CD4-positive, alpha-beta T cell (primary cell): ENCODE measurements at regions not wholly inside any gene's neighbourhood (a gene's known extent, or its start where the extent isn't known, plus 50 kb on each side); places are given as distances from the start of the nearest gene placed in this dataset.

ENCODE experiments used
- ATAC-seq: fragments of 200-7000 bp; cut with Tn5 transposase; one replicate; pipeline ENCODE4 v1.10.0; 2022; ENCODE audit warnings: mild to moderate bottlenecking; ENCODE audit not compliant: poor library complexity
- CTCF ChIA-PET: fragments of 350-600 bp; sonication (Branson Sonifier 250); formaldehyde crosslinking; loops from one replicate; lab custom pipeline; 2021; ENCODE audit warnings: antibody characterized with exemption, inconsistent platforms; lab: Charles Lee
- POLR2A ChIA-PET: fragments of 350-600 bp; sonication (Branson Sonifier 250); formaldehyde crosslinking; loops from one replicate; lab custom pipeline; 2021; ENCODE audit warnings: antibody characterized with exemption, inconsistent platforms; lab: Charles Lee
- DNase-seq, 14 experiments: peaks; one replicate each; pipeline ENCODE4 v3.0.0-alpha.2; 2013 to 2020; ENCODE audit warnings: mixed read lengths in 2 of 14
- H3K27ac ChIP-seq, 2 donors: one replicate each; pipeline versions ENCODE4 v1.5.1 to v1.7.0; 2013; ENCODE audit warnings: low read length in 2 of 2, low read depth in 1 of 2, mild to moderate bottlenecking in 1 of 2
- H3K27me3 ChIP-seq, 2 experiments: 1 replicate in 1 of 2; 2 replicates in 1 of 2; pipeline versions ENCODE4 v1.6.1 to v1.7.0; 2013; ENCODE audit warnings: low read length in 2 of 2, control low read depth in 1 of 2, mild to moderate bottlenecking in 1 of 2, moderate library complexity in 1 of 2; ENCODE audit not compliant: insufficient read depth in 2 of 2, control insufficient read depth in 1 of 2
- H3K36me3 ChIP-seq: one replicate; pipeline ENCODE4 v1.6.1; 2013; ENCODE audit warnings: low read length, control low read depth; ENCODE audit not compliant: insufficient read depth
- H3K4me1 ChIP-seq: one replicate; pipeline ENCODE4 v1.6.1; 2013; ENCODE audit warnings: low read length, control low read depth; ENCODE audit not compliant: insufficient read depth
- H3K4me3 ChIP-seq: one replicate; pipeline ENCODE4 v1.5.1; 2013; ENCODE audit warnings: mild to moderate bottlenecking, low read length, moderate library complexity
- H3K9me3 ChIP-seq, 2 experiments: 1 replicate in 1 of 2; 2 replicates in 1 of 2; pipeline versions ENCODE4 v1.6.1 to v1.7.0; 2013; ENCODE audit warnings: low read length in 2 of 2, mild to moderate bottlenecking in 2 of 2, control low read depth in 1 of 2, moderate library complexity in 1 of 2; ENCODE audit not compliant: control insufficient read depth in 1 of 2, insufficient read depth in 1 of 2
- H3K27ac Mint-ChIP-seq: one replicate; pipeline ENCODE4 v1.8.0; 2020; ENCODE audit warnings: mixed read lengths
- H3K27me3 Mint-ChIP-seq: one replicate; pipeline ENCODE4 v1.8.0; 2021; ENCODE audit warnings: mixed read lengths
- H3K36me3 Mint-ChIP-seq: one replicate; pipeline ENCODE4 v1.8.0; 2021; ENCODE audit warnings: low read depth, mixed read lengths
- H3K4me1 Mint-ChIP-seq: one replicate; pipeline ENCODE4 v1.8.0; 2021; ENCODE audit warnings: low read depth, mixed read lengths
- H3K4me3 Mint-ChIP-seq: one replicate; pipeline ENCODE4 v1.8.0; 2020; ENCODE audit warnings: mild to moderate bottlenecking, mixed read lengths
- H3K9me3 Mint-ChIP-seq: one replicate; pipeline ENCODE4 v1.8.0; 2020; ENCODE audit warnings: mixed read lengths
- CTCF ChIP-seq: fragments of 200-600 bp; IDR thresholded peaks from one replicate; pipeline ENCODE4 v1.8.0; 2022; ENCODE audit warnings: antibody characterized with exemption, mild to moderate bottlenecking
- intact Hi-C, 2 experiments: fragments of 100-400 bp; cut with DNase I in 1 of 2; cut with micrococcal nuclease in 1 of 2; formaldehyde crosslinking; loops; one replicate each; pipeline versions ENCODE4 v1.15.1 to v1.9.0; 2023 to 2025; cut with DNase I, micrococcal nuclease

- H3K36me3 ChIP-seq = no peaks in the 10 kb centered on the region
- ChIA-PET POLR2A (no interaction called here), CTCF (no interaction called here)
- no peak for ATAC-seq
- Mint-ChIP-seq H3K27me3 (no peaks in the 10 kb centered on the region), H3K27ac (no peak overlapping the region), H3K4me3 (no peak overlapping the region), H3K9me3 (peaks cover 3% of the 10 kb centered on the region), H3K36me3 (no peaks in the 10 kb centered on the region), H3K4me1 (no peaks in the 10 kb centered on the region)
- H3K27ac ChIP-seq = no peak overlapping the region
- DNase-seq = no peak
- H3K9me3 ChIP-seq = no peaks in the 10 kb centered on the region
- H3K4me3 ChIP-seq = no peak overlapping the region
- TF ChIP-seq CTCF = no peak
- intact Hi-C loops = no loop called here
- no peaks in the 10 kb centered on the region for H3K27me3 ChIP-seq
- H3K4me1 ChIP-seq = no peaks in the 10 kb centered on the region
Observed at GRCh38 chr12:24407884-24408283, 458.4 kb upstream of the SOX5 start.

DNA sequence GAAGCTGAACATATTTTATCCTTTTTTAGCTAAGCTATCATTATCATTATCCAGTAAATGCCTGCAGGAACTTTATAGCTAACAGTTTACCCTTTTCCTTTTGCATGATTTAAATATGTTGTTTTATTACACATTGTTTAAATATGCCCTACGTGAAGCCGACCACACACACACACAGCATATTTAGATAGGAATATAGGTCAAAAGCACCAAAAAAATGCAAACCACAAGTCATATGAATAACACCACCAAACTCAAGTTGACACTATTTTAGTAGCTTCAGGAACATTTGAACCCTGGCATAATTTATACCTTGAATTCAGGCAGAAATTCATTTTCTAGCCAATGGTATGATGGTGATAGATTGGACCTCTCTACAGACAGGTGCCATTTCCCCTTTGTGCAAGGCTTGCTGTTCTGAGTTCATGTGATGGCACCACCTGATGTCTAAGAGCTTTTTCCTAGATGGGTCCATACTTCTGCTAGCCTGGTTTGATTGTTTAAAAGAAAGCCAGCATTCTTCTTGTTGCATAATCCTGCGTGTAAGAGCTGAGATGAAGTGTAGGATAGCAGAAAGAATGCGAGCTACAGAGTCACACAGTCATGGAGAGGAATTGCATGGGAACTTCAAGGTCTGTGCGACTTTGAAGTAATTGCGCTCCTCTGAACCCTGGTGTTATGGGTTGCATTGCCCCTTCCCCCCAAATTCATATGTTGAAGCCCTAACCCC, 454.8 kb upstream of the SOX5 start:
- Mint-ChIP-seq H3K36me3 (no peaks in the 10 kb centered on the region), H3K4me3 (no peak overlapping the region), H3K27me3 (no peaks in the 10 kb centered on the region), H3K4me1 (no peaks in the 10 kb centered on the region), H3K9me3 (no peaks in the 10 kb centered on the region), H3K27ac (no peak overlapping the region)
- POLR2A ChIA-PET = no interaction called here
- no peaks in the 10 kb centered on the region for H3K4me1 ChIP-seq
- no peaks in the 10 kb centered on the region for H3K36me3 ChIP-seq
- no peak for TF ChIP-seq CTCF
- intact Hi-C loops = no loop called here
- CTCF ChIA-PET = no interaction called here
- no peak for ATAC-seq
- no peaks in the 10 kb centered on the region for H3K27me3 ChIP-seq
- no peak for DNase-seq
- no peak overlapping the region for H3K27ac ChIP-seq
- no peaks in the 10 kb centered on the region for H3K9me3 ChIP-seq
- no peak overlapping the region for H3K4me3 ChIP-seq

DNA sequence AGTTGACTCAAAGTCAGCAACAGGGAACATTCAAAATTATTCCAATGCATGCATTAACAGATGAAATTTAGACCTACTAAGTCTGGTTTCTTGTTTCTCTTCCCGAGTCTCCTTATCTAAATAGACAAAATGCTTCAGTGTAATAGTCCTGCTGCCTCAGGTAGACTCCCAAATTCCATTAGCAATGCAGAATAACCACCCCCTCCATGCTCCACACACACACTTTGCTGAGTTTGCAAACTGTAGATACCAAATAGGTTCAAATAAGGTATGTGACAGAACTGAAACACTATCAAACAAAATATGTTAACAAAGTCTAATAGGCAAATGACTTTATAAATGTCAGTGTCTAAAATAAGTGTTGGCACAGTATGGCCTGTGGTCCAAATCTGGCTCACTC, 451.1 kb upstream of the SOX5 start:
- no peak overlapping the region for H3K27ac ChIP-seq
- intact Hi-C loops = no loop called here
- no peak for DNase-seq
- Mint-ChIP-seq H3K4me3 (no peak overlapping the region), H3K4me1 (no peaks in the 10 kb centered on the region), H3K27ac (no peak overlapping the region), H3K36me3 (no peaks in the 10 kb centered on the region), H3K27me3 (no peaks in the 10 kb centered on the region), H3K9me3 (no peaks in the 10 kb centered on the region)
- no peak overlapping the region for H3K4me3 ChIP-seq
- no peak for TF ChIP-seq CTCF
- H3K9me3 ChIP-seq = peaks cover 0 to 4% of the 10 kb centered on the region in 2 experiments
- H3K4me1 ChIP-seq = no peaks in the 10 kb centered on the region
- H3K27me3 ChIP-seq = no peaks in the 10 kb centered on the region
- no peaks in the 10 kb centered on the region for H3K36me3 ChIP-seq
- POLR2A ChIA-PET = no interaction called here
- no peak for ATAC-seq
- CTCF ChIA-PET = no interaction called here
